ENCODE measurements at regions not wholly inside any gene's neighbourhood (a gene's known extent, or its start where the extent isn't known, plus 50 kb on each side); places are given as distances from the start of the nearest gene placed in this dataset.

- Histone ChIP-seq H3K27me3 (peaks cover 0 to 7% of the 10 kb centered on the region in 2 donors), H3K9me3 (no peaks in the 10 kb centered on the region), H3K27ac (no peak overlapping the region), H3K4me1 (no peaks in the 10 kb centered on the region), H3K36me3 (no peaks in the 10 kb centered on the region), H3K4me3 (no peak overlapping the region)
- intact Hi-C loops (cut with DNase I; ENCODE audit: low total_unique reads), result loop anchor here (5.0 kb wide), 1 partner anchor 1595 kb away; no protein-coding TSS in a partner anchor
- TF ChIP-seq POLR2A (IDR thresholded peaks at IDR 0.05), result no peak
- TF ChIP-seq CTCF (IDR thresholded peaks at IDR 0.05), result no peak
- TF ChIP-seq POLR2AphosphoS5 (IDR thresholded peaks at IDR 0.05), result no peak
- no peak for DNase-seq (ENCODE audit: low spot score in 2 of 2)
These were observed 365.5 kb downstream of the UQCRFS1 start for GRCh38 chr19:28847468-28847867.

- no peak overlapping the region for H3K4me3 ChIP-seq
- no peaks in the 10 kb centered on the region for H3K9me3 ChIP-seq
- peaks cover 0 to 3% of the 10 kb centered on the region in 2 donors for H3K27me3 ChIP-seq
- H3K4me1 ChIP-seq, result no peaks in the 10 kb centered on the region
- DNase-seq (ENCODE audit: low spot score in 2 of 2), result no peak
- TF ChIP-seq POLR2A (IDR thresholded peaks at IDR 0.05), result no peak
- no peak for TF ChIP-seq CTCF (IDR thresholded peaks at IDR 0.05)
- TF ChIP-seq POLR2AphosphoS5 (IDR thresholded peaks at IDR 0.05), result no peak
- H3K27ac ChIP-seq, result no peak overlapping the region
- intact Hi-C loops (cut with DNase I; ENCODE audit: low total_unique reads), result loop anchor here (5.0 kb wide), 1 partner anchor 1596 kb away; no protein-coding TSS in a partner anchor
- H3K36me3 ChIP-seq, result no peaks in the 10 kb centered on the region
These were observed 366.7 kb downstream of the UQCRFS1 start for GRCh38 chr19:28846094-28846812.

GRCh38 chr19:28843761-28844492, 369.0 kb downstream of the UQCRFS1 start:
- Histone ChIP-seq H3K4me1 (no peaks in the 10 kb centered on the region), H3K36me3 (no peaks in the 10 kb centered on the region), H3K9me3 (no peaks in the 10 kb centered on the region), H3K27ac (no peak overlapping the region), H3K27me3 (no peaks in the 10 kb centered on the region), H3K4me3 (no peak overlapping the region)
- DNase-seq (ENCODE audit: low spot score in 2 of 2), result no peak
- intact Hi-C loops (cut with DNase I; ENCODE audit: low total_unique reads), result no loop called here
- no peak for TF ChIP-seq POLR2A (IDR thresholded peaks at IDR 0.05)

GRCh38 chr19:28841531-28841930, 371.4 kb downstream of the UQCRFS1 start:
- Histone ChIP-seq H3K4me3 (no peak overlapping the region), H3K27me3 (no peaks in the 10 kb centered on the region), H3K36me3 (no peaks in the 10 kb centered on the region), H3K27ac (no peak overlapping the region), H3K4me1 (no peaks in the 10 kb centered on the region), H3K9me3 (no peaks in the 10 kb centered on the region)
- DNase-seq (ENCODE audit: low spot score in 2 of 2), result no peak
- TF ChIP-seq CTCF (IDR thresholded peaks at IDR 0.05) (no peak), POLR2AphosphoS5 (IDR thresholded peaks at IDR 0.05) (no peak), POLR2A (IDR thresholded peaks at IDR 0.05) (no peak)
- intact Hi-C loops (cut with DNase I; ENCODE audit: low total_unique reads), result no loop called here

- Histone ChIP-seq H3K4me3 (no peak overlapping the region), H3K27ac (no peak overlapping the region), H3K4me1 (no peaks in the 10 kb centered on the region), H3K27me3 (no peaks in the 10 kb centered on the region), H3K36me3 (no peaks in the 10 kb centered on the region), H3K9me3 (no peaks in the 10 kb centered on the region)
- intact Hi-C loops (cut with DNase I; ENCODE audit: low total_unique reads), result no loop called here
- no peak for DNase-seq (ENCODE audit: low spot score in 2 of 2)
- no peak for TF ChIP-seq POLR2AphosphoS5 (IDR thresholded peaks at IDR 0.05)
- TF ChIP-seq CTCF (IDR thresholded peaks at IDR 0.05), result no peak
- no peak for TF ChIP-seq POLR2A (IDR thresholded peaks at IDR 0.05)
These were observed 372.1 kb downstream of the UQCRFS1 start for GRCh38 chr19:28840891-28841290.
